ENCODE measurements at regions not wholly inside any gene's neighbourhood (a gene's known extent, or its start where the extent isn't known, plus 50 kb on each side); places are given as distances from the start of the nearest gene placed in this dataset.

DNA sequence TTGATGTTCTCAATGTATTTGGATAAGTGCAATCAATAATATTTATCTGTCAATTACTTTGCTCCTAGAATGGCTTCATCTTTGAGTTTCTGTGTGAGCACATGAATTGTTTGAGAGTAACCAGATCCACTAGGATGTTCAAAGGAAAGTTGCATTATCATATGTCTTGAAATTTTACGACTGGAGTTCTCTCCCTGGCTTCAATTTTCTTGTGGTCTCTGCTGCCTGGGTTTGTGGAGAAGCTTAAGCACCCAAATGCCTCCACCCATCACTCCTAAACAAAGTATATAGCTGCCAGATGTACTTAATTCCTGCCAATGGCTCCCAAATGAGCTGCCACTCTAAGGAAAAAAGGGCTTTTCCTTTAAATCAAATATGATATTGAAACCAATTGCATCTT, 1149.4 kb upstream of the ZEB2 start:
- Histone ChIP-seq H3K27me3 (no peaks in the 10 kb centered on the region), H3K27ac (no peak overlapping the region), H3K4me3 (no peak overlapping the region), H3K4me1 (ENCODE audit: low read depth) (no peaks in the 10 kb centered on the region), H3K36me3 (no peaks in the 10 kb centered on the region), H3K9me3 (ENCODE audit: low read depth) (no peaks in the 10 kb centered on the region)
- no peak for DNase-seq (ENCODE audit: low read depth in 1 of 2, low spot score in 1 of 2)
- TF ChIP-seq, protein P1, sequence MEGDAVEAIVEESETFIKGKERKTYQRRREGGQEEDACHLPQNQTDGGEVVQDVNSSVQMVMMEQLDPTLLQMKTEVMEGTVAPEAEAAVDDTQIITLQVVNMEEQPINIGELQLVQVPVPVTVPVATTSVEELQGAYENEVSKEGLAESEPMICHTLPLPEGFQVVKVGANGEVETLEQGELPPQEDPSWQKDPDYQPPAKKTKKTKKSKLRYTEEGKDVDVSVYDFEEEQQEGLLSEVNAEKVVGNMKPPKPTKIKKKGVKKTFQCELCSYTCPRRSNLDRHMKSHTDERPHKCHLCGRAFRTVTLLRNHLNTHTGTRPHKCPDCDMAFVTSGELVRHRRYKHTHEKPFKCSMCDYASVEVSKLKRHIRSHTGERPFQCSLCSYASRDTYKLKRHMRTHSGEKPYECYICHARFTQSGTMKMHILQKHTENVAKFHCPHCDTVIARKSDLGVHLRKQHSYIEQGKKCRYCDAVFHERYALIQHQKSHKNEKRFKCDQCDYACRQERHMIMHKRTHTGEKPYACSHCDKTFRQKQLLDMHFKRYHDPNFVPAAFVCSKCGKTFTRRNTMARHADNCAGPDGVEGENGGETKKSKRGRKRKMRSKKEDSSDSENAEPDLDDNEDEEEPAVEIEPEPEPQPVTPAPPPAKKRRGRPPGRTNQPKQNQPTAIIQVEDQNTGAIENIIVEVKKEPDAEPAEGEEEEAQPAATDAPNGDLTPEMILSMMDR (IDR thresholded peaks at IDR 0.05; ENCODE audit: low read depth, low read length), result no peak

DNA sequence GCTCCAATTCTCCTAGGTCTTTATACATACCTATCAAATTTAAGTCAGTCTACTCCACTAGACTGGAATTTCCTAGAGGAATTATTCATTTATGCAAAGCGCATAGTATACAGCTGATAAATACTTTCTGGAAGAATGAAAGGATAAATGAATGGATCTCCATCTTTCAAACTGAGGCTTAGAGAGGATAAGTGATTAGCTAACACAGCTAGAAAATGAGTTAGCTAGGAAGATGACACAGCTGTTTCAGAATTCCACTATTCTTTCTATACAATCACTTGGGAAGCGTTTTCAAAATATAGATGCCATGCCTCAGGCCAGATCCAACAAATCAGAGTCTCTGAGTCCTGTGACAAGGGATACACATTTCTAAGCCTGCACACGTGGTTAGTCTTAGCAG, 1146.6 kb upstream of the ZEB2 start:
- TF ChIP-seq, protein P1 (IDR thresholded peaks at IDR 0.05; ENCODE audit: low read depth, low read length), result no peak
- no peak for DNase-seq (ENCODE audit: low read depth in 1 of 2, low spot score in 1 of 2)
- no peaks in the 10 kb centered on the region for H3K27me3 ChIP-seq
- no peaks in the 10 kb centered on the region for H3K4me1 ChIP-seq (ENCODE audit: low read depth)
- no peaks in the 10 kb centered on the region for H3K9me3 ChIP-seq (ENCODE audit: low read depth)
- H3K27ac ChIP-seq, result no peak overlapping the region
- no peak overlapping the region for H3K4me3 ChIP-seq
- no peaks in the 10 kb centered on the region for H3K36me3 ChIP-seq

DNA sequence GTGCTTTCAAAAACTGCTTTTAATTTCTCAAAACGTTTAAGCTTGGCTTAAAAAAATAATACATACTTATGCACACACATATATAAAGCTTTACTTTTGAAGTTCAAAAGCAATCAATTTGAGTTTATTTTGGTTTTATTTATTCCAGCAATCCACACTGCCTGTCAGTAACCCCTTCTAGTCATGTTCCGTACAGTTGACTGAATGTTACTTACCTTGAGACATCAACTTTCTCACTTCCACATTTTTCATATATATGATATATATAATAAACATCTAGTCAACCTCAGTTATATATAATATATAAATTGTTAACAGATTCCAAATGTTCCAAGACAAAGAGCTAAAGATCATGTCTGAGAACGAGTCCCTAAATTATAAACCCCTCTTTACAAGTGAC, 1137.3 kb upstream of the ZEB2 start:
- Histone ChIP-seq H3K9me3 (ENCODE audit: low read depth) (no peaks in the 10 kb centered on the region), H3K4me3 (no peak overlapping the region), H3K4me1 (ENCODE audit: low read depth) (no peaks in the 10 kb centered on the region), H3K27ac (no peak overlapping the region), H3K36me3 (no peaks in the 10 kb centered on the region), H3K27me3 (no peaks in the 10 kb centered on the region)
- DNase-seq (ENCODE audit: low read depth in 1 of 2, low spot score in 1 of 2), result no peak
- TF ChIP-seq, protein P1 (IDR thresholded peaks at IDR 0.05; ENCODE audit: low read depth, low read length), result no peak

DNA sequence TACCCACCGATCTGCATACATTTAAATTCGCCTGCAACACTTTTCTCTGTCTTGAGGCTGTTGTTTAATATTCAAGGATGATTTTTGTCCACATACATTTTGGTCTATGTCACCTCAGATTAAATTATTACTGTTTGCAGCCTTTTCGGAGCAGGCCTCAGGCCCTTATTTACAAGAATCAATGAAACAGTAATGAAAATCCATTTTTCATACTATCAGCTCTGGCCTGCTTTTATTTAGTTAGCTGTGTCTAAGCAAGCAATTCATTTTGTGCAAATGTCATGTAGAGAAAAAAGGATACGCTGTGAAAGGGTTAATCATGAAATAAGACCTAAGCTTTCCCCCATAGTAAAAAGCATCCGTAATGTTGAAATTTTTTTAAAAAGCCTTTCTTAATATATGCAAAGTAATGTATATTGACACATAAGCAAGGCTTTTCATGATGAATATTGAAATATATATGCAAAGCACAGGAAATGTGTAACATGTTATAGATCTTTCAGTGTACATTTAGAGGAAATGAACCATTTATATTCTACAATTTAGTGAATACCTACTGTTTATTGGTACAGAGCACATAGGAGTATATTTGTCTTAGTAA, 1135.3 kb upstream of the ZEB2 start:
- H3K9me3 ChIP-seq (ENCODE audit: low read depth), result no peaks in the 10 kb centered on the region
- H3K27me3 ChIP-seq, result no peaks in the 10 kb centered on the region
- no peak overlapping the region for H3K4me3 ChIP-seq
- no peak overlapping the region for H3K27ac ChIP-seq
- TF ChIP-seq, protein P1 (IDR thresholded peaks at IDR 0.05; ENCODE audit: low read depth, low read length), result no peak
- no peaks in the 10 kb centered on the region for H3K4me1 ChIP-seq (ENCODE audit: low read depth)
- no peaks in the 10 kb centered on the region for H3K36me3 ChIP-seq
- no peak for DNase-seq (ENCODE audit: low read depth in 1 of 2, low spot score in 1 of 2)

DNA sequence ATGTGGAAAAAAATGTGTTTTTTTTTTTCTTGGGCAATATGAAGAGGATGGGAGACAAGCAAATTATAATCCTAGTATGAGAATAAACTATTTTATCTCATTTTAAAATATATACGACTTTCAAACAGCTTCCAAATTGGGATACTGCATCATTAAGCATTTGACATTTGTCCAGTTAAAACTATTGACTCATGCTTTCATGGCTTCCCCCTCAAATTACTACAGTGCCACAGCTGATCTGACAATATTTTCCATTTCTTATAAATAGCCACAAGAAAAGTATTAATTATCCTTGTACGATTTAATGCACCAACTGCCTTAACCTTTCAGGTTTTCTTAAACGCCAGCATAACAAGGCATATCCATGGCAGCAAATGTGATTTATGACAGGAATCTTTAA, 1134.8 kb upstream of the ZEB2 start:
- Histone ChIP-seq H3K27ac (no peak overlapping the region), H3K36me3 (no peaks in the 10 kb centered on the region), H3K4me1 (ENCODE audit: low read depth) (no peaks in the 10 kb centered on the region), H3K27me3 (no peaks in the 10 kb centered on the region), H3K9me3 (ENCODE audit: low read depth) (no peaks in the 10 kb centered on the region), H3K4me3 (no peak overlapping the region)
- TF ChIP-seq, protein P1 (IDR thresholded peaks at IDR 0.05; ENCODE audit: low read depth, low read length), result no peak
- no peak for DNase-seq (ENCODE audit: low read depth in 1 of 2, low spot score in 1 of 2)

DNA sequence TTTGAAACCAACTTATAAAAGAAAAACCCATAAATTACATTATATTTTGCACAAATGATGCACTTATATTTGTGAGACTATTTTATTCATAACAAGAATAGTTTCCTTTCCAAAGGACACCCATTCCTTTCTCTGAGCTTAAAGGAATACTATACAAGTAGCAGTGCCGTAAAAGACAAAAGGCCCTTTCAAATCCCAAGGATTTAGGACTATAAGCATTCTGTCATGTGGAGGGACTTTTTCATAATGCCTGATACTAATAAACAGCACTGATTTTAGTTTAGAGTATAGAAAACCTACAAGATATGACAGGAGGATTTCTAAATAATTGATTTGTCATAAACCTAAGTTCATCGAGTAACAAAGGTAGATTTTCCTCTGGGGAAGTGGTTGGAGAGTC, 1134.2 kb upstream of the ZEB2 start:
- DNase-seq (ENCODE audit: low read depth in 1 of 2, low spot score in 1 of 2), result no peak
- no peaks in the 10 kb centered on the region for H3K27me3 ChIP-seq
- TF ChIP-seq, protein P1 (IDR thresholded peaks at IDR 0.05; ENCODE audit: low read depth, low read length), result no peak
- H3K27ac ChIP-seq, result no peak overlapping the region
- no peaks in the 10 kb centered on the region for H3K4me1 ChIP-seq (ENCODE audit: low read depth)
- no peaks in the 10 kb centered on the region for H3K36me3 ChIP-seq
- H3K9me3 ChIP-seq (ENCODE audit: low read depth), result no peaks in the 10 kb centered on the region
- no peak overlapping the region for H3K4me3 ChIP-seq
